CD4-positive, alpha-beta T cell treated with Interleukin-15 for 4 hours (primary cell): ENCODE measurements at regions not wholly inside any gene's neighbourhood (a gene's known extent, or its start where the extent isn't known, plus 50 kb on each side); places are given as distances from the start of the nearest gene placed in this dataset.

Source experiments
- DNase-seq: peaks from one replicate; pipeline ENCODE4 v3.0.0-alpha.2; 2020; ENCODE audit warnings: low spot score

GRCh38 chr3:14336749-14337598, 65.4 kb upstream of the SLC6A6 start:
- DNase-seq = no peak

- no peak for DNase-seq
These were observed 64.6 kb upstream of the SLC6A6 start for GRCh38 chr3:14337828-14338227.

- DNase-seq = no peak
These were observed 64.2 kb upstream of the SLC6A6 start for GRCh38 chr3:14338242-14338641.

GRCh38 chr3:14338898-14339458, 63.4 kb upstream of the SLC6A6 start:
- no peak for DNase-seq

GRCh38 chr3:14340960-14341708, 61.3 kb upstream of the SLC6A6 start:
- no peak for DNase-seq

- no peak for DNase-seq
These were observed 58.9 kb upstream of the SLC6A6 start for GRCh38 chr3:14343338-14344112.

- no peak for DNase-seq
These were observed 58.1 kb upstream of the SLC6A6 start for GRCh38 chr3:14344351-14344750.

GRCh38 chr3:14345496-14346150, 56.8 kb upstream of the SLC6A6 start:
- no peak for DNase-seq

- DNase-seq = no peak
These were observed 56.2 kb upstream of the SLC6A6 start for GRCh38 chr3:14346191-14346590.

GRCh38 chr3:14346642-14347041, 55.8 kb upstream of the SLC6A6 start:
- DNase-seq = no peak

- DNase-seq = no peak
These were observed 55.3 kb upstream of the SLC6A6 start for GRCh38 chr3:14347110-14347509.

GRCh38 chr3:14351617-14352001, 50.8 kb upstream of the SLC6A6 start:
- no peak for DNase-seq

- DNase-seq = no peak
These were observed 50.3 kb upstream of the SLC6A6 start for GRCh38 chr3:14352002-14352627.
